Esophagus muscularis mucosa (tissue), 4 donors: ENCODE measurements at regions not wholly inside any gene's neighbourhood (a gene's known extent, or its start where the extent isn't known, plus 50 kb on each side); places are given as distances from the start of the nearest gene placed in this dataset.
"Not testable (repeated sequence)": the region's sequence is repeated elsewhere in the genome, so short reads cannot be mapped to it uniquely, and the experiment has no call there.

Experiments
- DNase-seq: peaks from one replicate; pipeline ENCODE4 v3.0.0-alpha.2; 2017; ENCODE audit errors: extremely low spot score
- H3K27ac ChIP-seq, 4 donors: fragments of 200-600 bp; sonication (generic); replicated peaks in 1 of 4; 1 replicate in 3 of 4; 2 replicates in 1 of 4; pipeline ENCODE4 v1.5.1; 2016 to 2019; ENCODE audit warnings: mild to moderate bottlenecking in 1 of 4
- H3K27me3 ChIP-seq, 4 donors: fragments of 200-600 bp; sonication (generic); one replicate each; pipeline versions ENCODE4 v1.5.1 to v1.6.0; 2016 to 2019
- H3K36me3 ChIP-seq, 4 donors: fragments of 200-600 bp; sonication (generic); one replicate each; pipeline ENCODE4 v1.5.1; 2016 to 2019
- H3K4me1 ChIP-seq, 4 donors: fragments of 200-600 bp; sonication (generic); one replicate each; pipeline ENCODE4 v1.5.1; 2016 to 2019
- H3K4me3 ChIP-seq, 4 donors: fragments of 200-600 bp; sonication (generic); 1 replicate in 2 of 4; 2 replicates in 2 of 4; pipeline ENCODE4 v1.5.1; 2016 to 2019; ENCODE audit warnings: mild to moderate bottlenecking in 4 of 4, moderate library complexity in 1 of 4
- H3K9me3 ChIP-seq, 4 donors: fragments of 200-600 bp; sonication (generic); 1 replicate in 3 of 4; 2 replicates in 1 of 4; pipeline ENCODE4 v1.5.1; 2016 to 2019
- EP300 ChIP-seq: sonication (generic); formaldehyde crosslinking; IDR thresholded peaks from one replicate; pipeline ENCODE4 v1.6.1; 2017; ENCODE audit warnings: antibody characterized with exemption
- POLR2A ChIP-seq: fragments of 450-650 bp; IDR thresholded peaks from one replicate; pipeline ENCODE4 v1.6.1; 2017; ENCODE audit warnings: antibody characterized with exemption, moderate library complexity, mild to moderate bottlenecking, low read depth
- POLR2AphosphoS5 ChIP-seq, 2 donors: sonication (generic); formaldehyde crosslinking; IDR thresholded peaks; one replicate each; pipeline ENCODE4 v1.6.1; 2017; ENCODE audit warnings: antibody characterized with exemption in 2 of 2
- WGBS: methylation state at CpG from one replicate; pipeline ENCODE4 v1.1.5; 2018; 5-methylcytosine and 5-hydroxymethylcytosine counted together
- intact Hi-C: fragments of 100-400 bp; cut with DNase I; formaldehyde crosslinking; loops from one replicate; pipeline ENCODE4 v1.15.1; 2023
- TF ChIP-seq, protein P1 (sequence below), 3 experiments: fragments of 200-600 bp in 2 of 3; fragments of 450-650 bp in 1 of 3; sonication (generic) in 2 of 3; IDR thresholded peaks; one replicate each; pipeline ENCODE4 v1.5.1; 2017 to 2019; ENCODE audit warnings: antibody characterized with exemption in 3 of 3, mild to moderate bottlenecking in 2 of 3, moderate library complexity in 1 of 3

- no peak for DNase-seq
- no peak overlapping the region for H3K27ac ChIP-seq
- H3K4me3 ChIP-seq = no peak overlapping the region
- H3K9me3 ChIP-seq = no peaks in the 10 kb centered on the region
- H3K36me3 ChIP-seq = no peaks in the 10 kb centered on the region
- H3K4me1 ChIP-seq = no peaks in the 10 kb centered on the region
- TF ChIP-seq, protein P1, sequence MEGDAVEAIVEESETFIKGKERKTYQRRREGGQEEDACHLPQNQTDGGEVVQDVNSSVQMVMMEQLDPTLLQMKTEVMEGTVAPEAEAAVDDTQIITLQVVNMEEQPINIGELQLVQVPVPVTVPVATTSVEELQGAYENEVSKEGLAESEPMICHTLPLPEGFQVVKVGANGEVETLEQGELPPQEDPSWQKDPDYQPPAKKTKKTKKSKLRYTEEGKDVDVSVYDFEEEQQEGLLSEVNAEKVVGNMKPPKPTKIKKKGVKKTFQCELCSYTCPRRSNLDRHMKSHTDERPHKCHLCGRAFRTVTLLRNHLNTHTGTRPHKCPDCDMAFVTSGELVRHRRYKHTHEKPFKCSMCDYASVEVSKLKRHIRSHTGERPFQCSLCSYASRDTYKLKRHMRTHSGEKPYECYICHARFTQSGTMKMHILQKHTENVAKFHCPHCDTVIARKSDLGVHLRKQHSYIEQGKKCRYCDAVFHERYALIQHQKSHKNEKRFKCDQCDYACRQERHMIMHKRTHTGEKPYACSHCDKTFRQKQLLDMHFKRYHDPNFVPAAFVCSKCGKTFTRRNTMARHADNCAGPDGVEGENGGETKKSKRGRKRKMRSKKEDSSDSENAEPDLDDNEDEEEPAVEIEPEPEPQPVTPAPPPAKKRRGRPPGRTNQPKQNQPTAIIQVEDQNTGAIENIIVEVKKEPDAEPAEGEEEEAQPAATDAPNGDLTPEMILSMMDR (IDR thresholded peaks at IDR 0.05) = no peak
- TF ChIP-seq POLR2AphosphoS5 (IDR thresholded peaks at IDR 0.05) (no peak), EP300 (no peak), POLR2A (no peak)
- intact Hi-C loops = no loop called here
- no peaks in the 10 kb centered on the region for H3K27me3 ChIP-seq
- 85% methylated on average over 7 of the region's 7 CpGs for WGBS
Observed at GRCh38 chr13:23098161-23098907, 82.4 kb upstream of the SGCG start.

- WGBS = 53% methylated on average over 3 of the region's 3 CpGs
- TF ChIP-seq, protein P1 (IDR thresholded peaks at IDR 0.05) = no peak
- no peak for TF ChIP-seq EP300
- TF ChIP-seq POLR2A = no peak
- TF ChIP-seq POLR2AphosphoS5 (IDR thresholded peaks at IDR 0.05) = no peak
- no peaks in the 10 kb centered on the region for H3K9me3 ChIP-seq
- H3K4me3 ChIP-seq = no peak overlapping the region
- intact Hi-C loops = no loop called here
- no peak for DNase-seq
- H3K36me3 ChIP-seq = no peaks in the 10 kb centered on the region
- H3K27ac ChIP-seq = no peak overlapping the region
- no peaks in the 10 kb centered on the region for H3K4me1 ChIP-seq
- no peaks in the 10 kb centered on the region for H3K27me3 ChIP-seq
Observed at GRCh38 chr13:23105051-23105450, 75.7 kb upstream of the SGCG start.

- H3K4me3 ChIP-seq = no peak overlapping the region
- WGBS = 92% methylated on average over 7 of the region's 7 CpGs
- TF ChIP-seq POLR2AphosphoS5 (IDR thresholded peaks at IDR 0.05) = no peak
- TF ChIP-seq, protein P1 (IDR thresholded peaks at IDR 0.05) = no peak
- TF ChIP-seq EP300 = no peak
- no peak for TF ChIP-seq POLR2A
- H3K27ac ChIP-seq = no peak overlapping the region
- no peaks in the 10 kb centered on the region for H3K36me3 ChIP-seq
- H3K4me1 ChIP-seq = no peaks in the 10 kb centered on the region
- H3K27me3 ChIP-seq = no peaks in the 10 kb centered on the region
- intact Hi-C loops = no loop called here
- H3K9me3 ChIP-seq = no peaks in the 10 kb centered on the region
- no peak for DNase-seq
Observed at GRCh38 chr13:23107665-23108064, 73.1 kb upstream of the SGCG start.

- no peak for TF ChIP-seq POLR2A
- Histone ChIP-seq H3K27me3 (no peaks in the 10 kb centered on the region), H3K36me3 (no peaks in the 10 kb centered on the region), H3K9me3 (no peaks in the 10 kb centered on the region), H3K4me1 (no peaks in the 10 kb centered on the region), H3K27ac (no peak overlapping the region), H3K4me3 (no peak overlapping the region)
- no peak for DNase-seq
- 85% methylated on average over 3 of the region's 3 CpGs for WGBS
- intact Hi-C loops = no loop called here
Observed at GRCh38 chr13:23119131-23119530, 61.6 kb upstream of the SGCG start.

GRCh38 chr13:23127540-23127939 lies 53.2 kb upstream of the SGCG start:
- H3K9me3 ChIP-seq, H3K4me1 ChIP-seq, H3K36me3 ChIP-seq, intact Hi-C loops, H3K27ac ChIP-seq, DNase-seq, H3K27me3 ChIP-seq, H3K4me3 ChIP-seq: not testable (repeated sequence)
- 95% methylated on average over 26 of the region's 26 CpGs for WGBS

- Histone ChIP-seq H3K27me3 (no peaks in the 10 kb centered on the region), H3K4me1 (no peaks in the 10 kb centered on the region), H3K9me3 (no peaks in the 10 kb centered on the region), H3K27ac (no peak overlapping the region), H3K4me3 (no peak overlapping the region), H3K36me3 (no peaks in the 10 kb centered on the region)
- intact Hi-C loops = no loop called here
- TF ChIP-seq POLR2A (no peak), EP300 (no peak), POLR2AphosphoS5 (IDR thresholded peaks at IDR 0.05) (no peak)
- TF ChIP-seq, protein P1 (IDR thresholded peaks at IDR 0.05) = no peak
- WGBS = 63% methylated on average over 3 of the region's 3 CpGs
- DNase-seq = no peak
Observed at GRCh38 chr13:23129331-23129730, 51.4 kb upstream of the SGCG start.
